ENCODE measurements at regions not wholly inside any gene's neighbourhood (a gene's known extent, or its start where the extent isn't known, plus 50 kb on each side); places are given as distances from the start of the nearest gene placed in this dataset.

DNA sequence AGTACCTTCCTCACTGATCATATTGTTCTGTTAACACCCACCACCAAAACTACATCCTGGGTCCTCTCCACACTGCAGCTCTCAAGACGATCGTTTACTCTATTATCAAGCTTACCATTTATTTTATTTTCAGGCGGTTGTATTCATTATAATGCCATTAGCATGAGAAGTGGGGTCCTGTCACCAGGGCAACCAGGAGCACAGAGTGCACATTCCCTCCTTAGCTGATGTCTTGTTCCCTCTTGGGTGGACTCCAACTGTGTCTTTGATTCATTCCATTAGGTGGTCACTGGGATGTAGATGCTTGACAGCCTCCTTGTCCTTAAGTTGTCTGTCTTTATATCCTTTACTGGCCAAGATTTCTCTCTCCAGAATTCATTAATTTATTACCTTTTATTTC is 965.9 kb upstream of the EEF2KMT start:
- TF ChIP-seq CTCF (IDR thresholded peaks at IDR 0.05; ENCODE audit: borderline replicate concordance, control extremely low read depth, extremely low read depth, insufficient read depth, missing control alignments): no peak
- in situ Hi-C loops (cut with MboI; ENCODE audit: low sequenced_read_pairs, unreplicated experiment): no loop called here

DNA sequence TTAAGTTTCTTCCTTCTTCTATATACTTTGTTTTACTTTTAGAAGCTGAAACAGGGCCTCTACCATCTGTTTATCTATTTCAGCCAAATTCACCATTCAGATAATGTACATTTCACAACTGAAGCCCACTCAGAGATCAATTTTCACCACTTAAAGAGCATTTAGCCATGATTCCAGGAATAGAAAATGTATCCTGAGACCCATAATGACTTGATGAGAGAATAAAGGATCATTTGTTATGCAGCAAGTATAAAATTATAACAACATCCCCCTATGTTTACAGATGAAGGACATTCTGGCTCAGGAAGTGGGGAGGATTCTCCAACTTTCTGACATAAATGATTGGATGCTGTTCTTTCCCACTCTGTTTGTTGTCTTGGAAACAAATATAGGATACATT is 962.1 kb upstream of the EEF2KMT start:
- in situ Hi-C loops (cut with MboI; ENCODE audit: low sequenced_read_pairs, unreplicated experiment): no loop called here
- TF ChIP-seq CTCF (IDR thresholded peaks at IDR 0.05; ENCODE audit: borderline replicate concordance, control extremely low read depth, extremely low read depth, insufficient read depth, missing control alignments): no peak
- no peak for DNase-seq (ENCODE audit: low spot score)

More for the DNA sequence above, 965.9 kb upstream of the EEF2KMT start:
- no peak for DNase-seq (ENCODE audit: low spot score)

DNA sequence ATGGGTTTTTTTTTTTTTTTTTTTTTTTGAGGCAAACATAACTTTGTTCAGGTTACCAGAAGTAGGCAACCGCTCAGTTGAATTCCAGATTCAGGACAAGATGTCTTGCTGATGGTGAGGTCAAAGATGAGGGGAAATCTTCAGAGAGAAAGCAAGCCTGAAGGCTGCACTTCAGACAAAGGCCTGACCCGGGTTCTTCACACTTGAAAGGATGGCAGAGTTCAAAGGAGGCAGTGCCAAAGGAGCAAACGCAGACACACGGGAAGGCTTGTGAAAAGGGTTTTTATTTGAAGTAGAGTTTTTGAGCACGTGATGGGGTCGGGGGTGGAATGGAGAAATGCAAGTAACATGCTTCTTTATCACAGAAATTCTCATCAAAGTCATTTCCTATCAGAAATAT is 960.2 kb upstream of the EEF2KMT start:
- in situ Hi-C loops (cut with MboI; ENCODE audit: low sequenced_read_pairs, unreplicated experiment): no loop called here
- DNase-seq (ENCODE audit: low spot score): no peak
- TF ChIP-seq CTCF (IDR thresholded peaks at IDR 0.05; ENCODE audit: borderline replicate concordance, control extremely low read depth, extremely low read depth, insufficient read depth, missing control alignments): no peak

GRCh38 chr16:6048017-6048416 is 950.4 kb upstream of the EEF2KMT start:
- no peak for DNase-seq (ENCODE audit: low spot score)
- in situ Hi-C loops (cut with MboI; ENCODE audit: low sequenced_read_pairs, unreplicated experiment): no loop called here
- TF ChIP-seq CTCF (IDR thresholded peaks at IDR 0.05; ENCODE audit: borderline replicate concordance, control extremely low read depth, extremely low read depth, insufficient read depth, missing control alignments): no peak

GRCh38 chr16:6047325-6047724 is 949.7 kb upstream of the EEF2KMT start:
- in situ Hi-C loops (cut with MboI; ENCODE audit: low sequenced_read_pairs, unreplicated experiment): no loop called here
- TF ChIP-seq CTCF (IDR thresholded peaks at IDR 0.05; ENCODE audit: borderline replicate concordance, control extremely low read depth, extremely low read depth, insufficient read depth, missing control alignments): no peak
- no peak for DNase-seq (ENCODE audit: low spot score)

DNA sequence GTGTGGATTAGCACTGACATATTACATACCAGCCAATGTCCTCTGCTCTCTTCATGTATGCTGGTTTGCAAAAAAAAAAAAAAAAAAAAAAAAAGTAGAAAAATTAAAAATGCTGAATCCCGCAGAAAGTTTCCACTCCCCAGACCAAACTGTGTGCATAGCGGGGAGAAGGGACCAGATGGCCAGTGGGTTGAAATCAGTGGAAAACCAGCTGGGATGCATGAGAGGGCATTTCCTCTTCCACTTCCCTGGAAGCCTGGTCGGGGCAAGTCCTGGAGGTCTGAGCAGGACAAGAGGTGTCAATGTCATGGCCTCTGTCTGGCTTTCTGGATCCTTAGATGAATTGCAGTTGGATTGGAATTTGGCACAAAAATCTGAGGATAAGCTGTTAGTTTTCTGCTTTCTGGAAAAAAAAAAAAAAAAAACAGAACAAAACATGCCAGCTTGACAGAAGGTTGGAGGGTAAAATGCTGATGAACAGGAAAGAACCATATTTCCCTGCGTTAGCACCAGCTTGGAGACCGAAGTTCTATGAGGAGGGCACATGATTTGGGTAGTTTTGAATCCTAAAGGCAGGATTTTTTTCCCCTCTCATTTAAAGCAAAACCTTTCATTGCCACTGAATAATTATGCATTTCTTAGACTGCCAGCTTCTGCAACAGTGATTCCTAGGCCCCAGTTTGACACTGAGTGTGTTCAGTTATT is 941.5 kb upstream of the EEF2KMT start:
- TF ChIP-seq CTCF (IDR thresholded peaks at IDR 0.05; ENCODE audit: borderline replicate concordance, control extremely low read depth, extremely low read depth, insufficient read depth, missing control alignments): no peak
- DNase-seq (ENCODE audit: low spot score): no peak
- in situ Hi-C loops (cut with MboI; ENCODE audit: low sequenced_read_pairs, unreplicated experiment): no loop called here

All from GM13976 (cell line).